ENCODE measurements at regions not wholly inside any gene's neighbourhood (a gene's known extent, or its start where the extent isn't known, plus 50 kb on each side); places are given as distances from the start of the nearest gene placed in this dataset.

- no peak for DNase-seq
These were observed 89.4 kb downstream of the TMEM30B start for GRCh38 chr14:61191733-61192132.

GRCh38 chr14:61190341-61190740, 90.8 kb downstream of the TMEM30B start:
- DNase-seq: no peak

GRCh38 chr14:61188978-61189808, 91.9 kb downstream of the TMEM30B start:
- no peak for DNase-seq

- no peak for DNase-seq
These were observed 92.9 kb downstream of the TMEM30B start for GRCh38 chr14:61188196-61188595.

- no peak for DNase-seq
These were observed 93.8 kb downstream of the TMEM30B start for GRCh38 chr14:61187196-61187905.

GRCh38 chr14:61186341-61187195, 94.6 kb downstream of the TMEM30B start:
- no peak for DNase-seq

GRCh38 chr14:61185534-61185933, 95.6 kb downstream of the TMEM30B start:
- DNase-seq: no peak

GRCh38 chr14:61184112-61184511, 97.0 kb downstream of the TMEM30B start:
- DNase-seq: no peak

- DNase-seq: no peak
These were observed 97.8 kb downstream of the TMEM30B start for GRCh38 chr14:61183196-61183885.

GRCh38 chr14:61179796-61180398, 101.2 kb downstream of the TMEM30B start:
- no peak for DNase-seq

GRCh38 chr14:61179061-61179690, 102.0 kb downstream of the TMEM30B start:
- DNase-seq: no peak

GRCh38 chr14:61178226-61179060, 102.7 kb downstream of the TMEM30B start:
- no peak for DNase-seq

- DNase-seq: peak; percentile 55
These were observed 103.6 kb downstream of the TMEM30B start for GRCh38 chr14:61177279-61178225.

- no peak for DNase-seq
These were observed 104.5 kb downstream of the TMEM30B start for GRCh38 chr14:61176686-61177085.

- DNase-seq: no peak
These were observed 106.2 kb downstream of the TMEM30B start for GRCh38 chr14:61174987-61175386.

GRCh38 chr14:61174441-61174891, 106.7 kb downstream of the TMEM30B start:
- no peak for DNase-seq

- no peak for DNase-seq
These were observed 109.4 kb downstream of the TMEM30B start for GRCh38 chr14:61171727-61172126.

- no peak for DNase-seq
These were observed 113.0 kb downstream of the TMEM30B start for GRCh38 chr14:61168141-61168540.

- DNase-seq: no peak
These were observed 113.5 kb downstream of the TMEM30B start for GRCh38 chr14:61167642-61168041.

GRCh38 chr14:61160798-61161197, 120.3 kb downstream of the TMEM30B start:
- DNase-seq: no peak
